CD4-positive, alpha-beta T cell (primary cell): ENCODE measurements at regions not wholly inside any gene's neighbourhood (a gene's known extent, or its start where the extent isn't known, plus 50 kb on each side); places are given as distances from the start of the nearest gene placed in this dataset.
"Not testable (repeated sequence)": the region's sequence is repeated elsewhere in the genome, so short reads cannot be mapped to it uniquely, and the experiment has no call there.

Source experiments
- ATAC-seq: fragments of 200-7000 bp; cut with Tn5 transposase; one replicate; pipeline ENCODE4 v1.10.0; 2022; ENCODE audit warnings: mild to moderate bottlenecking; ENCODE audit not compliant: poor library complexity
- CTCF ChIA-PET: fragments of 350-600 bp; sonication (Branson Sonifier 250); formaldehyde crosslinking; loops from one replicate; lab custom pipeline; 2021; ENCODE audit warnings: antibody characterized with exemption, inconsistent platforms; lab: Charles Lee
- POLR2A ChIA-PET: fragments of 350-600 bp; sonication (Branson Sonifier 250); formaldehyde crosslinking; loops from one replicate; lab custom pipeline; 2021; ENCODE audit warnings: antibody characterized with exemption, inconsistent platforms; lab: Charles Lee
- DNase-seq, 14 experiments: peaks; one replicate each; pipeline ENCODE4 v3.0.0-alpha.2; 2013 to 2020; ENCODE audit warnings: mixed read lengths in 2 of 14
- H3K27ac ChIP-seq, 2 donors: one replicate each; pipeline versions ENCODE4 v1.5.1 to v1.7.0; 2013; ENCODE audit warnings: low read length in 2 of 2, low read depth in 1 of 2, mild to moderate bottlenecking in 1 of 2
- H3K27me3 ChIP-seq, 2 experiments: 1 replicate in 1 of 2; 2 replicates in 1 of 2; pipeline versions ENCODE4 v1.6.1 to v1.7.0; 2013; ENCODE audit warnings: low read length in 2 of 2, control low read depth in 1 of 2, mild to moderate bottlenecking in 1 of 2, moderate library complexity in 1 of 2; ENCODE audit not compliant: insufficient read depth in 2 of 2, control insufficient read depth in 1 of 2
- H3K36me3 ChIP-seq: one replicate; pipeline ENCODE4 v1.6.1; 2013; ENCODE audit warnings: low read length, control low read depth; ENCODE audit not compliant: insufficient read depth
- H3K4me1 ChIP-seq: one replicate; pipeline ENCODE4 v1.6.1; 2013; ENCODE audit warnings: low read length, control low read depth; ENCODE audit not compliant: insufficient read depth
- H3K4me3 ChIP-seq: one replicate; pipeline ENCODE4 v1.5.1; 2013; ENCODE audit warnings: mild to moderate bottlenecking, low read length, moderate library complexity
- H3K9me3 ChIP-seq, 2 experiments: 1 replicate in 1 of 2; 2 replicates in 1 of 2; pipeline versions ENCODE4 v1.6.1 to v1.7.0; 2013; ENCODE audit warnings: low read length in 2 of 2, mild to moderate bottlenecking in 2 of 2, control low read depth in 1 of 2, moderate library complexity in 1 of 2; ENCODE audit not compliant: control insufficient read depth in 1 of 2, insufficient read depth in 1 of 2
- H3K27ac Mint-ChIP-seq: one replicate; pipeline ENCODE4 v1.8.0; 2020; ENCODE audit warnings: mixed read lengths
- H3K27me3 Mint-ChIP-seq: one replicate; pipeline ENCODE4 v1.8.0; 2021; ENCODE audit warnings: mixed read lengths
- H3K36me3 Mint-ChIP-seq: one replicate; pipeline ENCODE4 v1.8.0; 2021; ENCODE audit warnings: low read depth, mixed read lengths
- H3K4me1 Mint-ChIP-seq: one replicate; pipeline ENCODE4 v1.8.0; 2021; ENCODE audit warnings: low read depth, mixed read lengths
- H3K4me3 Mint-ChIP-seq: one replicate; pipeline ENCODE4 v1.8.0; 2020; ENCODE audit warnings: mild to moderate bottlenecking, mixed read lengths
- H3K9me3 Mint-ChIP-seq: one replicate; pipeline ENCODE4 v1.8.0; 2020; ENCODE audit warnings: mixed read lengths
- intact Hi-C, 2 experiments: fragments of 100-400 bp; cut with DNase I in 1 of 2; cut with micrococcal nuclease in 1 of 2; formaldehyde crosslinking; loops; one replicate each; pipeline versions ENCODE4 v1.15.1 to v1.9.0; 2023 to 2025; cut with DNase I, micrococcal nuclease
- TF ChIP-seq, protein P1 (sequence below): fragments of 200-600 bp; IDR thresholded peaks from one replicate; pipeline ENCODE4 v1.8.0; 2022; ENCODE audit warnings: antibody characterized with exemption, mild to moderate bottlenecking

DNA sequence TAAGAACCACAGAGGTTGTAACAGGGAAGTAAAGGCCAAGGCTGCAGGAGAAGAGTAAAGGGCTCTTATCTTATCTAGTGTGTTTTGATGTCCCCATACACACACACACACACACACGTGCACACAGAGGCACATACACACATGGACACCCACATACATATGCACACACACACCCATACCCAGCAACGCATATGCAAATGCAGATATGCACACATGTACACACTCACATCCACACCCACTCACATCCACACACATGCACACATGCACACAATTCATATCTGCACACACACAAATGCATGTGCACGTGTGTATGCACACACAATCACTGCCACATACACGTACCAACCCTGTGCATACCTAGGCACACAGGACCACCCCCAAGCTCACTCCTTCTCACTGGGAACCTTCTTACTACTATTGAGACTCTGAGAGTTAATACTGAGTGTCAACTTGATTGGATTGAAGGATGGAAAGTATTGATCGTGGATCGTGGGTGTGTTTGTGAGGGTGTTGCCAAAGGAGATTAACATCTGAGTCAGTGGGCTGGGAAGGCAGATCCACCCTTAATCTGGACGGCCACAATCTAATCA is 99.0 kb upstream of the AKAP13 start:
- DNase-seq = no peak
- no peaks in the 10 kb centered on the region for H3K9me3 Mint-ChIP-seq
- Histone ChIP-seq H3K4me3 (no peak overlapping the region), H3K4me1 (no peaks in the 10 kb centered on the region), H3K27me3 (no peaks in the 10 kb centered on the region), H3K36me3 (no peaks in the 10 kb centered on the region), H3K9me3 (no peaks in the 10 kb centered on the region), H3K27ac (no peak overlapping the region)
- no peaks in the 10 kb centered on the region for H3K36me3 Mint-ChIP-seq
- CTCF ChIA-PET = no interaction called here
- POLR2A ChIA-PET = no interaction called here
- ATAC-seq = no peak
- no peak overlapping the region for H3K4me3 Mint-ChIP-seq
- H3K4me1 Mint-ChIP-seq = no peaks in the 10 kb centered on the region
- no peaks in the 10 kb centered on the region for H3K27me3 Mint-ChIP-seq
- TF ChIP-seq, protein P1, sequence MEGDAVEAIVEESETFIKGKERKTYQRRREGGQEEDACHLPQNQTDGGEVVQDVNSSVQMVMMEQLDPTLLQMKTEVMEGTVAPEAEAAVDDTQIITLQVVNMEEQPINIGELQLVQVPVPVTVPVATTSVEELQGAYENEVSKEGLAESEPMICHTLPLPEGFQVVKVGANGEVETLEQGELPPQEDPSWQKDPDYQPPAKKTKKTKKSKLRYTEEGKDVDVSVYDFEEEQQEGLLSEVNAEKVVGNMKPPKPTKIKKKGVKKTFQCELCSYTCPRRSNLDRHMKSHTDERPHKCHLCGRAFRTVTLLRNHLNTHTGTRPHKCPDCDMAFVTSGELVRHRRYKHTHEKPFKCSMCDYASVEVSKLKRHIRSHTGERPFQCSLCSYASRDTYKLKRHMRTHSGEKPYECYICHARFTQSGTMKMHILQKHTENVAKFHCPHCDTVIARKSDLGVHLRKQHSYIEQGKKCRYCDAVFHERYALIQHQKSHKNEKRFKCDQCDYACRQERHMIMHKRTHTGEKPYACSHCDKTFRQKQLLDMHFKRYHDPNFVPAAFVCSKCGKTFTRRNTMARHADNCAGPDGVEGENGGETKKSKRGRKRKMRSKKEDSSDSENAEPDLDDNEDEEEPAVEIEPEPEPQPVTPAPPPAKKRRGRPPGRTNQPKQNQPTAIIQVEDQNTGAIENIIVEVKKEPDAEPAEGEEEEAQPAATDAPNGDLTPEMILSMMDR = no peak
- intact Hi-C loops = no loop called here
- H3K27ac Mint-ChIP-seq = no peak overlapping the region

DNA sequence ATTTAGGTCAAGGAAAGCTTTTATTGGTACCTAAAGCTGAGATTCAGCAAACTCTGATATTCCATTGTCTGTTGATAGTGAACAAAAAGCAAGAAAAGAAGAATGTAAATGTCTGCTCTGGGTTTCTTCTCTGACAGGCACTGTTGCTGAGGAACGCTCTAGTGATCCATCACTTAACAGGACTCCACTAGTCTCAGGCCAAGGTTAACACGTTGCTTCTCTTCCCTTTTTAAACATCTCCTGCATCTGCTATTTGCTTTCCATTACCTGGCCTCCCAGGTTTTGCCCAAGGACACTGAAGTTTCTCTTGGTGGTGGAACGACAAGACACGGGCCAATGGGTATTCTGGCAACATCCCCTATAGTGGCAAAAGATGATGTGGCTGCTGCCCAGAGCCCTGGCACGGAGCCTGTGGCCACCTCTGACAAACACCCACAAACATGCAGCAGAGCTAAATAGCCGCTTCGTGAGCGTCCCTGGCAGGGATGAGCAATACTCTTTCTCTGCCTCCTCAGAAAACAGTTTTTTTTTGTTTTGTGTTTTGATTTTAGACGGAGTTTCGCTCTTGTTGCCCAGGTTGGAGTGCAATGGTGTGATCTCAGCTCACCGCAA is 97.8 kb upstream of the AKAP13 start:
- H3K27ac ChIP-seq = no peak overlapping the region
- H3K27me3 Mint-ChIP-seq = no peaks in the 10 kb centered on the region
- no peaks in the 10 kb centered on the region for H3K9me3 Mint-ChIP-seq
- H3K9me3 ChIP-seq = no peaks in the 10 kb centered on the region
- intact Hi-C loops = no loop called here
- H3K27ac Mint-ChIP-seq = no peak overlapping the region
- no peaks in the 10 kb centered on the region for H3K27me3 ChIP-seq
- TF ChIP-seq, protein P1 = no peak
- ATAC-seq (no peak), DNase-seq (no peak)
- ChIA-PET POLR2A (no interaction called here), CTCF (no interaction called here)
- no peaks in the 10 kb centered on the region for H3K36me3 ChIP-seq
- no peak overlapping the region for H3K4me3 ChIP-seq
- H3K4me3 Mint-ChIP-seq = no peak overlapping the region
- H3K36me3 Mint-ChIP-seq = no peaks in the 10 kb centered on the region
- H3K4me1 Mint-ChIP-seq = no peaks in the 10 kb centered on the region
- H3K4me1 ChIP-seq = no peaks in the 10 kb centered on the region

DNA sequence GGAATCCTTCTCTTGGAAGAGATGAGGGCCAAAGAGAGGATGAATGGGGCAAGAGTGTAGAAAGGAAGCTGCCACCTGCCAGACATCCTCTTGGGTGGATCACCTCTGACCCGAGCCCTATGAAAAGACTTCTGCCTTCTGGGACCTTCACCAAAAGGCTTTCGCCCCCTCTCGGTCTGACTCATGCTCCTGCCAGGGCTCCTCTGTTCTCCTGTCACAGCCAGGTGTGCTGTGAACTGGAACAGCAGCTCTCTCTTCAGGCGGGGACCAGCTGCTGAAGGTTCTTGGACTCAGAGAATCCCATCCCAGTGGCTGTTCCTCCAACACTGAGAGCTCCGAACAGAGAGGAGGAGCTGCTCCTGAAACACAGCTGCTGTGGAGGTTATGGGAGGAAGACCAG is 96.6 kb upstream of the AKAP13 start:
- H3K4me3 ChIP-seq = not testable (repeated sequence)

DNA sequence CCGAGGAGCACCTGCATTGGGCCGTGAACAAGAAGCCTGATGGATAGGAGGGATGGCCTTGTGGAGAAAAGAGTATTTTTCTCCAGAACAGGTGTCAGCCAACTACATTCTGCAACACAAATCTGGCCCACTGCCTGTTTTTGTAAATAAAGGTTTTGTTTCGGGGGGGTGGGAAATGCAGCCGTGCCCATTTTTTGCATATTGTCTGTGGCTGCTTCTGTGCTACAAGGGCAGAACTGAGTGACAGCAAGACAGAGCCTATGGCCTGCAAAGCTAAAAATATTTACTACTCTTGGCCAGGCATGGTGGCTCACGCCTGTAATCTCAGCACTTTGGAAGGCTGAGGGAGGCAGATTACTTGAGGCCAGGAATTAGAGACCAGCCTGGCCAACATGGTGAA is 95.9 kb upstream of the AKAP13 start:
- Histone ChIP-seq H3K4me3 (no peak overlapping the region), H3K4me1 (no peaks in the 10 kb centered on the region), H3K27ac (no peak overlapping the region), H3K27me3 (no peaks in the 10 kb centered on the region), H3K9me3 (no peaks in the 10 kb centered on the region), H3K36me3 (no peaks in the 10 kb centered on the region)
- Mint-ChIP-seq H3K36me3 (no peaks in the 10 kb centered on the region), H3K27me3 (peaks cover under 1% of the 10 kb centered on the region), H3K4me3 (no peak overlapping the region), H3K27ac (no peak overlapping the region), H3K9me3 (no peaks in the 10 kb centered on the region), H3K4me1 (no peaks in the 10 kb centered on the region)
- ATAC-seq (no peak), DNase-seq (no peak)
- intact Hi-C loops = no loop called here
- ChIA-PET POLR2A (no interaction called here), CTCF (no interaction called here)
- TF ChIP-seq, protein P1 = no peak

More for the DNA sequence above, 96.6 kb upstream of the AKAP13 start:
- H3K27me3 ChIP-seq, H3K36me3 Mint-ChIP-seq, POLR2A ChIA-PET, H3K27ac ChIP-seq, H3K9me3 ChIP-seq, DNase-seq, H3K27me3 Mint-ChIP-seq, ATAC-seq, H3K4me1 ChIP-seq, H3K36me3 ChIP-seq, H3K4me3 Mint-ChIP-seq, H3K4me1 Mint-ChIP-seq, H3K27ac Mint-ChIP-seq, intact Hi-C loops, CTCF ChIA-PET, H3K9me3 Mint-ChIP-seq: not testable (repeated sequence)
